PC-3 (cell line): ENCODE measurements at regions not wholly inside any gene's neighbourhood (a gene's known extent, or its start where the extent isn't known, plus 50 kb on each side); places are given as distances from the start of the nearest gene placed in this dataset.

ENCODE experiments used
- ATAC-seq: fragments of 200-7000 bp; cut with Tn5 transposase; 2 replicates; pipeline ENCODE4 v1.9.1; 2020; ENCODE audit warnings: mild to moderate bottlenecking, moderate library complexity
- BruUV-seq: library from RNA; stranded (reverse); fragments of 400-500 nt; replicated peaks from 2 replicates; lab custom pipeline; 2021; lab: Mats Ljungman, UMichigan
- CTCF ChIA-PET: fragments of 300-600 bp; sonication (Branson Sonifier 250); formaldehyde crosslinking; loops from one replicate; lab custom pipeline; 2022; ENCODE audit warnings: antibody characterized with exemption; lab: Charles Lee
- POLR2A ChIA-PET: fragments of 300-600 bp; sonication (Branson Sonifier 250); formaldehyde crosslinking; loops from one replicate; lab custom pipeline; 2022; ENCODE audit warnings: antibody characterized with exemption; ENCODE audit not compliant: unreplicated experiment; lab: Charles Lee
- DNase-seq: peaks from one replicate; pipeline ENCODE4 v3.0.0-alpha.2; 2015
- H2AFZ ChIP-seq: fragments of 300-600 bp; sonication (generic); 2 replicates; pipeline ENCODE4 v1.6.0; 2016; ENCODE audit warnings: antibody characterized with exemption, low read length
- H3F3A ChIP-seq: fragments of 300-600 bp; sonication (generic); one replicate; pipeline ENCODE4 v1.6.0; 2017; ENCODE audit warnings: antibody characterized with exemption, low read length, control low read depth, mild to moderate bottlenecking; ENCODE audit not compliant: unreplicated experiment
- H3K27ac ChIP-seq: fragments of 300-600 bp; sonication (generic); 2 replicates; pipeline ENCODE4 v1.5.1; 2016; ENCODE audit warnings: mild to moderate bottlenecking, low read length
- H3K27me3 ChIP-seq: fragments of 300-600 bp; sonication (generic); 2 replicates; pipeline ENCODE4 v1.6.1; 2016; ENCODE audit warnings: low read length, mixed read lengths
- H3K36me3 ChIP-seq: fragments of 300-600 bp; sonication (generic); 2 replicates; pipeline ENCODE4 v1.6.1; 2016; ENCODE audit warnings: low read depth, mixed run types, low read length, mixed read lengths
- H3K4me1 ChIP-seq: fragments of 300-600 bp; sonication (generic); 2 replicates; pipeline ENCODE4 v1.5.1; 2016; ENCODE audit warnings: low read length; ENCODE audit not compliant: insufficient read depth
- H3K4me2 ChIP-seq: fragments of 300-600 bp; sonication (generic); 2 replicates; pipeline ENCODE4 v1.6.0; 2016; ENCODE audit warnings: low read length
- H3K4me3 ChIP-seq: fragments of 300-600 bp; sonication (generic); 2 replicates; pipeline ENCODE4 v1.5.1; 2016; ENCODE audit warnings: mild to moderate bottlenecking, low read length, mixed read lengths
- H3K79me2 ChIP-seq: fragments of 300-600 bp; sonication (generic); 2 replicates; pipeline ENCODE4 v1.6.1; 2017; ENCODE audit warnings: low read length, mixed read lengths
- H3K9ac ChIP-seq: fragments of 300-600 bp; sonication (generic); 2 replicates; pipeline ENCODE4 v1.6.0; 2016; ENCODE audit warnings: mild to moderate bottlenecking, low read length
- H3K9me2 ChIP-seq: fragments of 300-600 bp; sonication (generic); replicated peaks from 2 replicates; pipeline ENCODE4 v1.6.1; 2016; ENCODE audit warnings: mixed run types, low read length, mixed read lengths
- H3K9me3 ChIP-seq: fragments of 300-600 bp; sonication (generic); 2 replicates; pipeline ENCODE4 v1.6.1; 2016; ENCODE audit warnings: low read length, mixed read lengths
- H4K20me1 ChIP-seq: fragments of 300-600 bp; sonication (generic); 2 replicates; pipeline ENCODE4 v1.6.1; 2016; ENCODE audit warnings: low read length, mixed read lengths
- CTCF ChIP-seq: fragments of 300-600 bp; sonication (generic); conservative IDR thresholded peaks from 2 replicates; pipeline ENCODE4 v1.5.1; 2017; ENCODE audit warnings: antibody characterized with exemption, low read depth, mild to moderate bottlenecking, low read length
- EZH2 ChIP-seq: fragments of 300-600 bp; sonication (generic); IDR thresholded peaks from one replicate; pipeline ENCODE4 v1.6.1; 2017; ENCODE audit warnings: antibody characterized with exemption, mild to moderate bottlenecking, low read length; ENCODE audit not compliant: unreplicated experiment
- EZH2phosphoT487 ChIP-seq: fragments of 300-600 bp; sonication (generic); IDR thresholded peaks from 2 replicates; pipeline ENCODE4 v1.6.1; 2018; ENCODE audit warnings: mild to moderate bottlenecking, antibody characterized with exemption, low read length, borderline replicate concordance
- intact Hi-C: fragments of 100-400 bp; cut with micrococcal nuclease; formaldehyde crosslinking; loops from 2 replicates; pipeline ENCODE4 v1.9.0; 2023

GRCh38 chr2:104118889-104119288, 735.0 kb upstream of the POU3F3 start:
- POLR2A ChIA-PET: no interaction called here
- intact Hi-C loops: no loop called here
- Histone ChIP-seq H3K27me3 (peaks cover 25% of the 10 kb centered on the region), H3K9ac (no peak overlapping the region), H3K27ac (no peak overlapping the region), H2AFZ (no peak overlapping the region), H3K4me2 (no peak overlapping the region), H4K20me1 (no peaks in the 10 kb centered on the region), H3K4me1 (no peaks in the 10 kb centered on the region), H3K9me3 (no peaks in the 10 kb centered on the region), H3K9me2 (no peaks in the 10 kb centered on the region), H3F3A (no peaks in the 10 kb centered on the region), H3K79me2 (no peaks in the 10 kb centered on the region), H3K36me3 (no peaks in the 10 kb centered on the region), H3K4me3 (no peak overlapping the region)
- TF ChIP-seq EZH2phosphoT487 (no peak), EZH2 (no peak), CTCF (no peak)
- CTCF ChIA-PET: no interaction called here
- ATAC-seq (no peak), DNase-seq (no peak)
- BruUV-seq: no TSS peak

GRCh38 chr2:104120171-104120570, 733.7 kb upstream of the POU3F3 start:
- H3K9me3 ChIP-seq: no peaks in the 10 kb centered on the region
- no peak for ATAC-seq
- no peaks in the 10 kb centered on the region for H3F3A ChIP-seq
- peaks cover 28% of the 10 kb centered on the region for H3K27me3 ChIP-seq
- no peaks in the 10 kb centered on the region for H4K20me1 ChIP-seq
- TF ChIP-seq EZH2 (no peak), EZH2phosphoT487 (no peak), CTCF (no peak)
- no peaks in the 10 kb centered on the region for H3K4me1 ChIP-seq
- H3K36me3 ChIP-seq: no peaks in the 10 kb centered on the region
- H3K9ac ChIP-seq: no peak overlapping the region
- H2AFZ ChIP-seq: no peak overlapping the region
- CTCF ChIA-PET: no interaction called here
- no peaks in the 10 kb centered on the region for H3K79me2 ChIP-seq
- intact Hi-C loops: no loop called here
- H3K4me3 ChIP-seq: no peak overlapping the region
- POLR2A ChIA-PET: no interaction called here
- no peak overlapping the region for H3K4me2 ChIP-seq
- BruUV-seq: no TSS peak
- no peak overlapping the region for H3K27ac ChIP-seq
- H3K9me2 ChIP-seq: no peaks in the 10 kb centered on the region
- DNase-seq: no peak

GRCh38 chr2:104125096-104125495, 728.8 kb upstream of the POU3F3 start:
- TF ChIP-seq EZH2: no peak
- TF ChIP-seq EZH2phosphoT487: no peak
- no peak for TF ChIP-seq CTCF
- Histone ChIP-seq H3K27ac (no peak overlapping the region), H3K79me2 (no peaks in the 10 kb centered on the region), H3K4me3 (no peak overlapping the region), H3K4me1 (no peaks in the 10 kb centered on the region), H3K36me3 (no peaks in the 10 kb centered on the region), H3K9me2 (no peaks in the 10 kb centered on the region), H2AFZ (no peak overlapping the region), H3K4me2 (no peak overlapping the region), H3K27me3 (peaks cover 23% of the 10 kb centered on the region), H3K9ac (no peak overlapping the region), H4K20me1 (no peaks in the 10 kb centered on the region), H3K9me3 (no peaks in the 10 kb centered on the region), H3F3A (no peaks in the 10 kb centered on the region)
- ChIA-PET POLR2A (no interaction called here), CTCF (no interaction called here)
- no TSS peak for BruUV-seq
- intact Hi-C loops: no loop called here
- DNase-seq (no peak), ATAC-seq (no peak)
